ENCODE measurements at regions not wholly inside any gene's neighbourhood (a gene's known extent, or its start where the extent isn't known, plus 50 kb on each side); places are given as distances from the start of the nearest gene placed in this dataset.

DNA sequence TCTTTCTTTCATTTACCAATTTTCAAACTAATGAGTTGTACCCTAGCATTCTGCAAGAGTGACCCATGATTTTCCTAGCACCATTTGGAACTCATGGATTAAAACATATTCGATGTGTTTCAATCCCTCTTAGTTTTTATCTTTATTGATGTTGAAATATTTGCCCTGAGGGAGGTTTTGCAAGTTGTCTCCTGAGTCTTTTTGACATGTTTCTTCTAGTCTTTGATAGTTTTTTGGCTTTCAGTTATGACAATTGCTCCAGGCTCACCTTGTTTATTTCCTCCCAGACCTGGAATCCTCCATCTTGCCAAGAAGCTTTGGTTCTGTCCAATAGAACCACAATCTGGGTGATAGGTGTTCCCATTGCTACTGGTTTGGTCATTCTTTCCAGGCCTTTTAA is 327.8 kb downstream of the WDR11 start:
- Histone ChIP-seq H2AFZ (ENCODE audit: low read length) (no peak overlapping the region), H3K79me2 (ENCODE audit: insufficient read depth, low read length) (no peaks in the 10 kb centered on the region), H3K9ac (ENCODE audit: low read depth, low read length, poor library complexity, severe bottlenecking) (no peak overlapping the region), H3K9me3 (ENCODE audit: insufficient read depth, low read depth, low read length) (no peaks in the 10 kb centered on the region), H3K27me3 (ENCODE audit: insufficient read depth, low read length, poor library complexity, severe bottlenecking) (no peaks in the 10 kb centered on the region), H3F3A (ENCODE audit: low read depth) (no peaks in the 10 kb centered on the region), H3K4me3 (ENCODE audit: low read length, poor library complexity, severe bottlenecking) (no peak overlapping the region), H3K4me2 (ENCODE audit: low read depth, low read length, poor library complexity, severe bottlenecking) (no peak overlapping the region), H4K20me1 (ENCODE audit: insufficient read depth, low read length, poor library complexity, severe bottlenecking) (no peaks in the 10 kb centered on the region), H3K36me3 (ENCODE audit: insufficient read depth, low read length) (no peaks in the 10 kb centered on the region), H3K4me1 (ENCODE audit: insufficient read depth, low read length, poor library complexity, severe bottlenecking) (no peaks in the 10 kb centered on the region), H3K9me2 (replicated peaks; ENCODE audit: low read depth, low read length) (no peaks in the 10 kb centered on the region)
- no peak for TF ChIP-seq EZH2phosphoT487 (IDR thresholded peaks at IDR 0.05; ENCODE audit: borderline replicate concordance)
- TF ChIP-seq, protein P1, sequence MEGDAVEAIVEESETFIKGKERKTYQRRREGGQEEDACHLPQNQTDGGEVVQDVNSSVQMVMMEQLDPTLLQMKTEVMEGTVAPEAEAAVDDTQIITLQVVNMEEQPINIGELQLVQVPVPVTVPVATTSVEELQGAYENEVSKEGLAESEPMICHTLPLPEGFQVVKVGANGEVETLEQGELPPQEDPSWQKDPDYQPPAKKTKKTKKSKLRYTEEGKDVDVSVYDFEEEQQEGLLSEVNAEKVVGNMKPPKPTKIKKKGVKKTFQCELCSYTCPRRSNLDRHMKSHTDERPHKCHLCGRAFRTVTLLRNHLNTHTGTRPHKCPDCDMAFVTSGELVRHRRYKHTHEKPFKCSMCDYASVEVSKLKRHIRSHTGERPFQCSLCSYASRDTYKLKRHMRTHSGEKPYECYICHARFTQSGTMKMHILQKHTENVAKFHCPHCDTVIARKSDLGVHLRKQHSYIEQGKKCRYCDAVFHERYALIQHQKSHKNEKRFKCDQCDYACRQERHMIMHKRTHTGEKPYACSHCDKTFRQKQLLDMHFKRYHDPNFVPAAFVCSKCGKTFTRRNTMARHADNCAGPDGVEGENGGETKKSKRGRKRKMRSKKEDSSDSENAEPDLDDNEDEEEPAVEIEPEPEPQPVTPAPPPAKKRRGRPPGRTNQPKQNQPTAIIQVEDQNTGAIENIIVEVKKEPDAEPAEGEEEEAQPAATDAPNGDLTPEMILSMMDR (conservative IDR thresholded peaks at IDR 0.05; ENCODE audit: low read length): no peak

DNA sequence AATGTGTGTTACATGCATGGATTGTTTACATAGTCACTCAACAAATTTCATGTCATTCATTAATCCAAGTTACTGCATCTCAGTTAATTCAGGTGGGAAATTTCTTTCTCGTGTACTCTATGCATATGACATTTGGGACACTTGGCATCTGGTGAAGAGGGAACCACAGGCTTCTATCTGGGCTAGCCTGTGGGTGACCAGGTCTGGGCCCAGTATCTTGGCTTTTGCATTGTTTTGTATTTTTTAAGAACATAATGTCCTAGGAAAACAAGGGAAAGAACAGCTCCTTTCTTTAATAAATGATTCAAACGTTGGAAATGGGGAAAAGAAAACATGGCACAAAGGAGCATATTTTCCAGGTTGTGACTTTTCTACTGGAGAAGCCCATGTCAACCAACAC is 331.1 kb downstream of the WDR11 start:
- Histone ChIP-seq H3K9me2 (replicated peaks; ENCODE audit: low read depth, low read length) (no peaks in the 10 kb centered on the region), H3K4me2 (ENCODE audit: low read depth, low read length, poor library complexity, severe bottlenecking) (no peak overlapping the region), H3K27me3 (ENCODE audit: insufficient read depth, low read length, poor library complexity, severe bottlenecking) (no peaks in the 10 kb centered on the region), H4K20me1 (ENCODE audit: insufficient read depth, low read length, poor library complexity, severe bottlenecking) (no peaks in the 10 kb centered on the region), H3K9me3 (ENCODE audit: insufficient read depth, low read depth, low read length) (no peaks in the 10 kb centered on the region; the same call in 1 of the 2 replicates), H2AFZ (ENCODE audit: low read length) (no peak overlapping the region), H3K36me3 (ENCODE audit: insufficient read depth, low read length) (no peaks in the 10 kb centered on the region), H3F3A (ENCODE audit: low read depth) (no peaks in the 10 kb centered on the region), H3K4me1 (ENCODE audit: insufficient read depth, low read length, poor library complexity, severe bottlenecking) (no peaks in the 10 kb centered on the region), H3K4me3 (ENCODE audit: low read length, poor library complexity, severe bottlenecking) (no peak overlapping the region), H3K9ac (ENCODE audit: low read depth, low read length, poor library complexity, severe bottlenecking) (no peak overlapping the region), H3K79me2 (ENCODE audit: insufficient read depth, low read length) (no peaks in the 10 kb centered on the region)
- no peak for TF ChIP-seq EZH2phosphoT487 (IDR thresholded peaks at IDR 0.05; ENCODE audit: borderline replicate concordance)
- TF ChIP-seq, protein P1 (conservative IDR thresholded peaks at IDR 0.05; ENCODE audit: low read length): no peak

DNA sequence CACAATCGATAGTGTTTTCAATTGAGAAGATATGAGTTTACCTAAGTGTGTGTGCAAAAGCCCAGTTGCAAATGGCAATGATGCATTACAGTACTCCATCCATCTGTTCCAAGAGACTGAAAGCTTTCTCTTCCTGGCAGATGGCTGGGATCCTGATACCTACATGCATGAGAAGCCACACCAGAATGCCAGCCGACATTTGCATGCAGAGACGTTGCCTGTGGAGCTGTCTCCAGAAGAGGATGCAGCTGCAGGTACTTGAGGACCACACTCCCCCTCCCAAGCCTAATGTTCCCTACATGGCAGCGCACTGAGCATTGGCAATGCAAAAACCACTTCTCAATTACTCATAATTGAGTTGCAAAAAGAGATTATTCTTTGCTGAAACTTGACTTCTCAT is 332.1 kb downstream of the WDR11 start:
- Histone ChIP-seq H3K4me2 (ENCODE audit: low read depth, low read length, poor library complexity, severe bottlenecking) (no peak overlapping the region), H3K4me1 (ENCODE audit: insufficient read depth, low read length, poor library complexity, severe bottlenecking) (no peaks in the 10 kb centered on the region), H3K36me3 (ENCODE audit: insufficient read depth, low read length) (no peaks in the 10 kb centered on the region), H3K79me2 (ENCODE audit: insufficient read depth, low read length) (no peaks in the 10 kb centered on the region), H3K27me3 (ENCODE audit: insufficient read depth, low read length, poor library complexity, severe bottlenecking) (no peaks in the 10 kb centered on the region), H3K9me3 (ENCODE audit: insufficient read depth, low read depth, low read length) (no peaks in the 10 kb centered on the region; the same call in 1 of the 2 replicates), H4K20me1 (ENCODE audit: insufficient read depth, low read length, poor library complexity, severe bottlenecking) (no peaks in the 10 kb centered on the region), H3K9me2 (replicated peaks; ENCODE audit: low read depth, low read length) (no peaks in the 10 kb centered on the region), H3F3A (ENCODE audit: low read depth) (no peaks in the 10 kb centered on the region), H3K4me3 (ENCODE audit: low read length, poor library complexity, severe bottlenecking) (no peak overlapping the region), H3K9ac (ENCODE audit: low read depth, low read length, poor library complexity, severe bottlenecking) (no peak overlapping the region), H2AFZ (ENCODE audit: low read length) (no peak overlapping the region)
- TF ChIP-seq, protein P1 (conservative IDR thresholded peaks at IDR 0.05; ENCODE audit: low read length): no peak
- TF ChIP-seq EZH2phosphoT487 (IDR thresholded peaks at IDR 0.05; ENCODE audit: borderline replicate concordance): no peak
